ENCODE measurements at regions not wholly inside any gene's neighbourhood (a gene's known extent, or its start where the extent isn't known, plus 50 kb on each side); places are given as distances from the start of the nearest gene placed in this dataset.

DNA sequence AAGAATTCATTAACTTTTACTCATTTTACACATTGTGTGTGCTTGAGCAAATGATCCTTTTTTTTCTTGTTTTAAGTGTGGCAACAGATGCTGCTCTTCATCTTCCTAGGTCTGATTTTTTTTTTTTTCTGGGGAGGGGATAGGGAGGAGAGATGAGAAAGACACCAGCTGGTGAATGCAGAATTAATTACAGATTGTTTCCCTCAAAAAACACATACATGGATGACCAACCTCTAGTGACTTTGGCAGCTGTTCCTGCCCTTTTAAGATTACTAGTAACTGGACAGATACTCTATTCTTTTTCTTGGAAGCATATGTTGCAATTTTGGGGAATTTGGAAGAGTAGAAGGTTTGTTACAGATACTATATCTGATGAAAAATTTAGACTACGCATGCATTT is 103.6 kb upstream of the MYO16 start:
- TF ChIP-seq, protein P1, sequence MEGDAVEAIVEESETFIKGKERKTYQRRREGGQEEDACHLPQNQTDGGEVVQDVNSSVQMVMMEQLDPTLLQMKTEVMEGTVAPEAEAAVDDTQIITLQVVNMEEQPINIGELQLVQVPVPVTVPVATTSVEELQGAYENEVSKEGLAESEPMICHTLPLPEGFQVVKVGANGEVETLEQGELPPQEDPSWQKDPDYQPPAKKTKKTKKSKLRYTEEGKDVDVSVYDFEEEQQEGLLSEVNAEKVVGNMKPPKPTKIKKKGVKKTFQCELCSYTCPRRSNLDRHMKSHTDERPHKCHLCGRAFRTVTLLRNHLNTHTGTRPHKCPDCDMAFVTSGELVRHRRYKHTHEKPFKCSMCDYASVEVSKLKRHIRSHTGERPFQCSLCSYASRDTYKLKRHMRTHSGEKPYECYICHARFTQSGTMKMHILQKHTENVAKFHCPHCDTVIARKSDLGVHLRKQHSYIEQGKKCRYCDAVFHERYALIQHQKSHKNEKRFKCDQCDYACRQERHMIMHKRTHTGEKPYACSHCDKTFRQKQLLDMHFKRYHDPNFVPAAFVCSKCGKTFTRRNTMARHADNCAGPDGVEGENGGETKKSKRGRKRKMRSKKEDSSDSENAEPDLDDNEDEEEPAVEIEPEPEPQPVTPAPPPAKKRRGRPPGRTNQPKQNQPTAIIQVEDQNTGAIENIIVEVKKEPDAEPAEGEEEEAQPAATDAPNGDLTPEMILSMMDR (IDR thresholded peaks at IDR 0.05) = no peak
- TF ChIP-seq ZFX (IDR thresholded peaks at IDR 0.05; ENCODE audit: borderline replicate concordance) = no peak
- no peak overlapping the region for H3K27ac ChIP-seq

DNA sequence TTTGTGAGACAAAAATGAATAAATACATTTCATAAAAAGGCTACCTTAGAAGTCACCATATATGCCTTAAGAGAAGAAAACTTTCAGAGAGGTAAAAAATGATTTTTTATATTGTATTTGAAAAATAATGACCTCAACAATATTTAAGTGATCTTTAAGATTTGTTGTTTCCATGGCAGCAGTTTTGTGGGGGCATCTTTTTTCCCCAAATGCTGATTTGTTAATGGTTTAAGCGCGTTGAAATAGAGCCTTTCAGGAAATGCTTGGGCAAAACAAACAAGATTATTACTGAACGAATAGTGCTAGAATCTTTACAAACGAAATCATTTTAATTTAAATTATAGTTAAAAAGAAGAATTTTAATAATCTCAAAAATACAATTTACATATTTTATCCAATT is 103.1 kb upstream of the MYO16 start:
- no peak overlapping the region for H3K27ac ChIP-seq
- no peak for TF ChIP-seq ZFX (IDR thresholded peaks at IDR 0.05; ENCODE audit: borderline replicate concordance)
- TF ChIP-seq, protein P1 (IDR thresholded peaks at IDR 0.05) = no peak

DNA sequence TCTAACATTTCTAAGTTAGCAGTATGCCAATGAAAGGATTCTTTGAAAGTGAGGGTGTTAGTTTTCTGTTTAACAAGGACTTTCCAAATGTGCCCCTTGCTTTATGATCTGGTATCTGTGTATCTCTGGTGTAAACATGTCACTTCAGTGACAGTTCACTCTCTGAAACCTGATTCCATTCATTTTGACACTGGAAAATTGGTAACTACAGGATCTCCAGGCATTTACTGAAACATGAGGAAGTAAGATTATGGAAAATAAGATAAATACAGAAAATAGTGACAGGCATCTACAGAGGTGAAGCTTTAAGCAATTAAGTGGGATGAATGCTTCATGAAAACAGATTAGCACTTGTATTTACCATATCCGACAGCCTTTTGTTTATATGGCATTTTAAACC is 101.6 kb upstream of the MYO16 start:
- no peak overlapping the region for H3K27ac ChIP-seq
- TF ChIP-seq, protein P1 (IDR thresholded peaks at IDR 0.05) = no peak
- TF ChIP-seq ZFX (IDR thresholded peaks at IDR 0.05; ENCODE audit: borderline replicate concordance) = no peak

DNA sequence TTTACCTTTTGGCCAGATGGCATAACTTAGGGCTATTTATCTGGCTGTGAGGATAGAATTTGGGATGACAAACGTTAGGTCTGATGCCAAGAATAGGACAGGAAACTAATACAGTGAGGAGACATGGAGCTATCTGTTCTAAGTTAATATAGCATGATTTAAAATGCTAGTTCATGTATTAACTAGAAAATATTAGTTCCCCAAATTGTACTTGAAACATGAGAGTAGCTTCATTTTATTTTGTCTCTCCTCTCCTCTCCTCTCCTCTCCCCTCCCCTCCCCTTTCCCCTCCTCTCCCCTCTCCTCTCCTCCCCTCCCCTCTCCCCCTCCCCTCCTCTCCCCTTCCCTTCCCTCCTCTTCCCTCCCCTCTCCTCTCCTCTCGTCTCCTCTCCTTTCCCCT is 101.1 kb upstream of the MYO16 start:
- TF ChIP-seq ZFX (IDR thresholded peaks at IDR 0.05; ENCODE audit: borderline replicate concordance) = no peak
- TF ChIP-seq, protein P1 (IDR thresholded peaks at IDR 0.05) = no peak
- no peak overlapping the region for H3K27ac ChIP-seq

DNA sequence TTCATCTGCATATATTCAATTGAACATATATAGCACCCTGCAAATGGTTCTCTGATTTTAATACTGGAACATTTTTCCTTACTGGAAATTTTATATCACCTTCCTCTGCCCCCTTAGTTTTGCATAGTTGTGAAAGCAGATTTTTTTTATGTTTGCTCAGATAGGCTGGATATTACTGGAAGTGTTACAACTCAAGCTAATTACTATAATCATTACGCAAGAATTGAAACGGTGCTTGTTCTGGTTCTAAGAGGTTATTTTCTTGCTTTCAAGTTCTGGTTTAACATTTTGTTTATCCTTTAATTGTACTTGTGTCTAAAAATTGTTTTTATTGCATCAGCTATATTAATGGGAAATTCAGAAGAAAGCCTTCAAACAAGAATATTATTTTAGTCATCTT is 95.6 kb upstream of the MYO16 start:
- TF ChIP-seq, protein P1 (IDR thresholded peaks at IDR 0.05) = no peak
- no peak for TF ChIP-seq ZFX (IDR thresholded peaks at IDR 0.05; ENCODE audit: borderline replicate concordance)
- no peak overlapping the region for H3K27ac ChIP-seq

DNA sequence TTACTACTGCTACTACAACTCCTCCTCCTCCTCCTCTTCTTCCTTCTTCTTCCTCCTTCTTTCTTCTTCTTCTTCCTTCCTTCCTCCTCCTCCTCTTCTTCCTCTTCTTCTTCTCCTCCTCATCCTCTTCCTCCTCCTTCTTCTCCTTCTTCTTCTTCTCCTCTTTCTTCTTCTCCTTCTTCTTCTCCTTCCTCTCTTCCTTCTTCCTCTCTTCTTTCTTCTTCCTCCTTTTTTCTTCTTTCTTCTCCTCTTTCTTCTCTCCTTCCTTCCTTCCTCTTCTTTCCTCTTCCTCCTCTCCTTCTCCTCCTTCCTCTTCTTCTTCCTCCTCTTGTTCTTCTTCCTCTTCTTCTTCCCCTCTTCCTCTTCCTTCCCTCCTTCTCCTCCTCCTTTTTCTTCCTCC is 94.7 kb upstream of the MYO16 start:
- no peak overlapping the region for H3K27ac ChIP-seq
- TF ChIP-seq, protein P1 (IDR thresholded peaks at IDR 0.05) = no peak
- TF ChIP-seq ZFX (IDR thresholded peaks at IDR 0.05; ENCODE audit: borderline replicate concordance) = no peak

DNA sequence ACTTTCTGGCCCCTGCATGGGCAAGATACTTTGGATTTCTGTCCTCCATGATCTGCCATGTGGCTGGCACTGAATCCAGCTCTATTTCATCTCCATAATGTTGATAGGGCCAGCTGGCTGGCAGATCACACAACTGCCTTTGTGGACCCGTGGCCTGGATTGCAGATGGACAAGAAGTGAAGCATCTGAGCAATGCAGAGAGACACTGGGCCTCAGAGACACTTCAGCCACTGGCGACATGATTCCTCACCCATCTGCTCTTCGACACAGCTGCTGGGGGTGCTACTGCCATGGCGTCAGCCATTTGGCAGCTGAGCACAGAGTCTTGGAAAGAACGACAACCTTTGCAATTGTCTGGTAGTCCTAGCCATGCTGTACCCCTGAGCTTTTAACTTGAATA is 79.5 kb upstream of the MYO16 start:
- TF ChIP-seq, protein P1 (IDR thresholded peaks at IDR 0.05) = no peak
- TF ChIP-seq ZFX (IDR thresholded peaks at IDR 0.05; ENCODE audit: borderline replicate concordance) = no peak
- no peak overlapping the region for H3K27ac ChIP-seq
